Esophagus squamous epithelium (tissue), 5 donors: ENCODE measurements at regions not wholly inside any gene's neighbourhood (a gene's known extent, or its start where the extent isn't known, plus 50 kb on each side); places are given as distances from the start of the nearest gene placed in this dataset.

Experiments
- DNase-seq: peaks from one replicate; lab custom pipeline; 2025; lab: John Stamatoyannopoulos, UW
- H3K27ac ChIP-seq, 4 donors: fragments of 200-600 bp; sonication (generic); one replicate each; pipeline ENCODE4 v1.5.1; 2016 to 2019; ENCODE audit warnings: mild to moderate bottlenecking in 1 of 4
- H3K27me3 ChIP-seq, 4 donors: fragments of 200-600 bp; sonication (generic); 1 replicate in 3 of 4; 2 replicates in 1 of 4; pipeline versions ENCODE4 v1.5.1 to v1.6.0; 2017 to 2021; ENCODE audit warnings: antibody characterized with exemption in 1 of 4
- H3K36me3 ChIP-seq, 3 donors: fragments of 200-600 bp; sonication (generic); one replicate each; pipeline ENCODE4 v1.5.1; 2016 to 2019
- H3K4me1 ChIP-seq, 3 donors: fragments of 200-600 bp; sonication (generic); one replicate each; pipeline ENCODE4 v1.5.1; 2017 to 2019
- H3K4me3 ChIP-seq, 4 donors: fragments of 200-600 bp; sonication (generic); 1 replicate in 3 of 4; 2 replicates in 1 of 4; pipeline ENCODE4 v1.5.1; 2016 to 2019; ENCODE audit warnings: mild to moderate bottlenecking in 2 of 4, moderate library complexity in 1 of 4
- H3K9me3 ChIP-seq, 3 donors: fragments of 200-600 bp; sonication (generic); one replicate each; pipeline ENCODE4 v1.5.1; 2016 to 2019
- POLR2A ChIP-seq, 4 donors: fragments of 450-650 bp; IDR thresholded peaks; one replicate each; pipeline ENCODE4 v1.6.1; 2017; ENCODE audit warnings: antibody characterized with exemption in 4 of 4, mild to moderate bottlenecking in 4 of 4, moderate library complexity in 3 of 4
- WGBS, 2 donors: methylation state at CpG; one replicate each; pipeline ENCODE4 v1.1.5; 2018; 5-methylcytosine and 5-hydroxymethylcytosine counted together
- intact Hi-C: fragments of 100-400 bp; cut with DNase I; formaldehyde crosslinking; loops from one replicate; pipeline ENCODE4 v1.15.0; 2022
- TF ChIP-seq, protein P1 (sequence below), 6 experiments: fragments of 450-650 bp in 4 of 6; fragments of 200-600 bp in 2 of 6; sonication (generic) in 2 of 6; IDR thresholded peaks; one replicate each; pipeline ENCODE4 v1.5.1; 2016 to 2019; ENCODE audit warnings: antibody characterized with exemption in 6 of 6, mild to moderate bottlenecking in 4 of 6, moderate library complexity in 4 of 6
- donor health status: DM: yes; HTN: yes; CAD: no.

DNA sequence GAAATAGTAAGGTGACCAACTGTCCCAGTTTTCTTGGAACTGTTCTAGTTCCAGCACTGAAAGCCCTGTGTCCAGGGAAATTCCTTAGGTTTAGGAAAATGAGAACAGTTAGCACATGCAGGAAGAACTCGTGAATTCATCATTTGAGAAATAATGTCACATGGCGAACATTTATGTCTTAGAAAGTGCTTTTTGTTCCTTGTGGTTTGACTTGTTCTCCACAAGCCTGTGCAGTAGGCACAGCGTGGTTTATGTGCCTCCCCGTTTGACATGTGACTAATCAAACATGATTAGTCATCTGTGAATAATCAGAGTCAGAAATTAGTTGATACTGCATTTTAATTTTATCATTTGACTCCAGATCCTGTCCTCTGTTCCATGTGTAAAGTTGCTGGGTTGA, 556.0 kb upstream of the CPEB2 start:
- 13 to 33% methylated on average over 4 of the region's 4 CpGs for WGBS, 2 donors
- Histone ChIP-seq H3K4me1 (peaks cover 0 to 23% (median 9%) of the 10 kb centered on the region in 3 donors), H3K27ac (peak overlapping the region; percentile 39 to 89 (median 68)), H3K36me3 (no peaks in the 10 kb centered on the region), H3K9me3 (no peaks in the 10 kb centered on the region), H3K27me3 (no peaks in the 10 kb centered on the region), H3K4me3 (no peak overlapping the region)
- TF ChIP-seq, protein P1, sequence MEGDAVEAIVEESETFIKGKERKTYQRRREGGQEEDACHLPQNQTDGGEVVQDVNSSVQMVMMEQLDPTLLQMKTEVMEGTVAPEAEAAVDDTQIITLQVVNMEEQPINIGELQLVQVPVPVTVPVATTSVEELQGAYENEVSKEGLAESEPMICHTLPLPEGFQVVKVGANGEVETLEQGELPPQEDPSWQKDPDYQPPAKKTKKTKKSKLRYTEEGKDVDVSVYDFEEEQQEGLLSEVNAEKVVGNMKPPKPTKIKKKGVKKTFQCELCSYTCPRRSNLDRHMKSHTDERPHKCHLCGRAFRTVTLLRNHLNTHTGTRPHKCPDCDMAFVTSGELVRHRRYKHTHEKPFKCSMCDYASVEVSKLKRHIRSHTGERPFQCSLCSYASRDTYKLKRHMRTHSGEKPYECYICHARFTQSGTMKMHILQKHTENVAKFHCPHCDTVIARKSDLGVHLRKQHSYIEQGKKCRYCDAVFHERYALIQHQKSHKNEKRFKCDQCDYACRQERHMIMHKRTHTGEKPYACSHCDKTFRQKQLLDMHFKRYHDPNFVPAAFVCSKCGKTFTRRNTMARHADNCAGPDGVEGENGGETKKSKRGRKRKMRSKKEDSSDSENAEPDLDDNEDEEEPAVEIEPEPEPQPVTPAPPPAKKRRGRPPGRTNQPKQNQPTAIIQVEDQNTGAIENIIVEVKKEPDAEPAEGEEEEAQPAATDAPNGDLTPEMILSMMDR (IDR thresholded peaks at IDR 0.05) = no peak
- TF ChIP-seq POLR2A (IDR thresholded peaks at IDR 0.05) = no peak
- intact Hi-C loops = no loop called here
- no peak for DNase-seq

DNA sequence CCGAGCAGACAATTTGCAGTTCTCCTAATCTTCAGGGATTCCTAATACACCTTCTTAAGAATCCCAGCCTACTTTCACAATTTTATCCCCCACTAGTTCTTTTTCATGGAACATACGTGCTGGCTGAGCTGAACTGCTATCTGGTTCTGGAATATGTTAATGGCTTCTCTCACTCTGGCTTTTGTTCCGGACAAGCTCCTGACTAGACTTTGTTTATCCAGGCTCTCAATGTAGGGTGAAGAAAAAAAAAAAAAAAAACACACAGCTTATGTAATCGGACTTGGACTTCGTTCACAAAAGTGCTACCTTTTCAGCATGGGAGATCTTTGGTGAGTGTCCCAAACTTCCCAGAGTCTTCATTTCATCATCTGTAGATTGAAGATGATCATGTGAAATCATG, 555.4 kb upstream of the CPEB2 start:
- DNase-seq = no peak
- Histone ChIP-seq H3K27ac (peak overlapping the region in 2 of 4 donors; percentile 82 to 89), H3K4me3 (no peak overlapping the region), H3K36me3 (no peaks in the 10 kb centered on the region), H3K27me3 (no peaks in the 10 kb centered on the region), H3K4me1 (peaks cover 0 to 23% (median 9%) of the 10 kb centered on the region in 3 donors), H3K9me3 (no peaks in the 10 kb centered on the region)
- intact Hi-C loops = no loop called here
- no peak for TF ChIP-seq POLR2A (IDR thresholded peaks at IDR 0.05)
- TF ChIP-seq, protein P1 (IDR thresholded peaks at IDR 0.05) = no peak
- 45 to 50% methylated on average over 5 of the region's 5 CpGs for WGBS, 2 donors

GRCh38 chr4:14449308-14449707, 553.0 kb upstream of the CPEB2 start:
- H3K9me3 ChIP-seq = no peaks in the 10 kb centered on the region
- intact Hi-C loops = no loop called here

GRCh38 chr4:14452001-14452400, 550.3 kb upstream of the CPEB2 start:
- WGBS, 2 donors = 83 to 84% methylated on average over 12 of the region's 12 CpGs
- DNase-seq = no peak
- Histone ChIP-seq H3K9me3 (no peaks in the 10 kb centered on the region), H3K27me3 (no peaks in the 10 kb centered on the region), H3K27ac (no peak overlapping the region), H3K4me1 (peaks cover 0 to 5% (median 0%) of the 10 kb centered on the region in 3 donors), H3K4me3 (no peak overlapping the region), H3K36me3 (no peaks in the 10 kb centered on the region)
- TF ChIP-seq, protein P1 (IDR thresholded peaks at IDR 0.05) = no peak
- TF ChIP-seq POLR2A (IDR thresholded peaks at IDR 0.05) = no peak
- intact Hi-C loops = no loop called here

More at GRCh38 chr4:14449308-14449707, 553.0 kb upstream of the CPEB2 start:
- TF ChIP-seq, protein P1 (IDR thresholded peaks at IDR 0.05) = no peak
- TF ChIP-seq POLR2A (IDR thresholded peaks at IDR 0.05) = no peak
- no peak for DNase-seq
- Histone ChIP-seq H3K4me1 (peaks cover 0 to 23% (median 9%) of the 10 kb centered on the region in 3 donors), H3K27ac (no peak overlapping the region), H3K4me3 (no peak overlapping the region), H3K36me3 (no peaks in the 10 kb centered on the region), H3K27me3 (no peaks in the 10 kb centered on the region)
- WGBS, 2 donors = 63 to 87% methylated on average over 2 of the region's 2 CpGs

DNA sequence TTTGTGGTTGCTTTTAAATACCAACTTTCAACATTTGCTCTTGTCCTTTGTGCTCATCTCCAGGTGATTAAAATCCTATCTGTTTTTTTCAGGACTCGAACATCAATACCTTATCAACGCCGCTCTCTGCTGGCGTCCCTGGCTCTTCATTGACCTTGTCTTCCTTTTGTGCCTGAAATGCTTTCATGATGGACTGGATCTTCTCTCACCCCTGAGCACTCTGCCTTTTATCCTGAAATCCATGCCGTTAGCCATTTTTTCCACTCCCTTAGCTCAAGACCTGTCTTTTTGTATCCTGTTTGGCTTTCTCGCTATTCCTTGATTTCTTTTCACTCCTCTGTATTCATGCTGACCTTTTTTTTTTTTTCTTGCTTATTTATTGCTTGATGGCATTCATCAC, 549.5 kb upstream of the CPEB2 start:
- Histone ChIP-seq H3K27ac (no peak overlapping the region), H3K27me3 (no peaks in the 10 kb centered on the region), H3K36me3 (no peaks in the 10 kb centered on the region), H3K9me3 (no peaks in the 10 kb centered on the region), H3K4me3 (no peak overlapping the region), H3K4me1 (no peaks in the 10 kb centered on the region)
- intact Hi-C loops = no loop called here
- no peak for TF ChIP-seq POLR2A (IDR thresholded peaks at IDR 0.05)
- TF ChIP-seq, protein P1 (IDR thresholded peaks at IDR 0.05) = no peak
- no peak for DNase-seq
- 63 to 67% methylated on average over 6 of the region's 6 CpGs for WGBS, 2 donors
